ENCODE measurements at regions not wholly inside any gene's neighbourhood (a gene's known extent, or its start where the extent isn't known, plus 50 kb on each side); places are given as distances from the start of the nearest gene placed in this dataset.

- TF ChIP-seq CTCF (IDR thresholded peaks at IDR 0.05 in 8 of 11, conservative IDR thresholded peaks at IDR 0.05 in 3 of 11) (no peak), POLR2AphosphoS5 (IDR thresholded peaks at IDR 0.05) (no peak), POLR2A (IDR thresholded peaks at IDR 0.05) (no peak)
Measured at GRCh38 chr1:25041916-25042315, 111.8 kb upstream of the RUNX3 start.

All from spleen (tissue), 7 donors.